HG03045 (cell line): ENCODE measurements at regions not wholly inside any gene's neighbourhood (a gene's known extent, or its start where the extent isn't known, plus 50 kb on each side); places are given as distances from the start of the nearest gene placed in this dataset.

ENCODE experiments used
- ATAC-seq: cut with Tn5 transposase; IDR thresholded peaks from one replicate; pipeline ENCODE4 v1.9.1; 2021; ENCODE audit warnings: mild to moderate bottlenecking, moderate library complexity; ENCODE audit not compliant: unreplicated experiment

GRCh38 chr5:164636456-164636855, 1131.0 kb downstream of the MAT2B start:
- ATAC-seq = no peak

- ATAC-seq = no peak
These were observed 1132.6 kb downstream of the MAT2B start for GRCh38 chr5:164637931-164638521.

DNA sequence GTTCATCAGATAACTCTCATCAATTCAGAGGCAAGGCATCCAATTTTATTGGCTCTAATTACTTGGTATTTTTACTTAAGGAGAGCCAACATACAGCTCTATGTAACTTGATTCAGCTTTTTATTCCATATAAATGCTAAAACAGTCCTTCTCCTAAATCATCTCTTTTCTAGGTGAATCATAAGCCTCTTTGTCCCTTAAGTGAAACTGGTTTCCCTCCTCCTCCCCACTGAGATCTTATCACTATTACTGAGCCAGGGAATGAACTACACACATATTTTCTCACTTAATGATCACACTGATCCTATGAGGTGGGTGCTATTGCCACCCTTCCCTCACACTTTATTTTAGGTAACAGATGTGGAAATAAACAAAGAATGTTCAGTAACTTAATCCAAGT, 1143.8 kb downstream of the MAT2B start:
- no peak for ATAC-seq

DNA sequence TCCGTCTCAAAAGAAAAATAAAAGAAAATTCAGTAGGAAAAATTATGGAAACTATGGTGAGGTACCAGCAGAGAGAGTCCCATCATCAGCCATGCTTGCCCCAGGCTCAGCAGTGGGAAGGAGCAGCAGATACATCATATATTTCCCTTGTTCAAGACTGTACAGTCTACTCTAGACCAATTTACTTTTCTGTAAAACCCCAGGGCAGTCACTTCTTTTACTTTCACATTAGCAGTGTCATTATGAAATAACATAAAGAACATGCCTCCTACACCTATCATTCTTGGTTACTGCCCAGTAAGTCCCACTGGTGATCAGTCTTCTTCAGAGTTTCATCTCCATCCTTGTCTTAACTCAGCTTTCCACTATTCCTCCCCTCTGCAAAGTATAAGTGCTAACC, 1145.0 kb downstream of the MAT2B start:
- no peak for ATAC-seq

- ATAC-seq = no peak
These were observed 1146.3 kb downstream of the MAT2B start for GRCh38 chr5:164651546-164652275.

- no peak for ATAC-seq
These were observed 1146.8 kb downstream of the MAT2B start for GRCh38 chr5:164652276-164652660.

GRCh38 chr5:164663198-164663989, 1158.0 kb downstream of the MAT2B start:
- no peak for ATAC-seq

DNA sequence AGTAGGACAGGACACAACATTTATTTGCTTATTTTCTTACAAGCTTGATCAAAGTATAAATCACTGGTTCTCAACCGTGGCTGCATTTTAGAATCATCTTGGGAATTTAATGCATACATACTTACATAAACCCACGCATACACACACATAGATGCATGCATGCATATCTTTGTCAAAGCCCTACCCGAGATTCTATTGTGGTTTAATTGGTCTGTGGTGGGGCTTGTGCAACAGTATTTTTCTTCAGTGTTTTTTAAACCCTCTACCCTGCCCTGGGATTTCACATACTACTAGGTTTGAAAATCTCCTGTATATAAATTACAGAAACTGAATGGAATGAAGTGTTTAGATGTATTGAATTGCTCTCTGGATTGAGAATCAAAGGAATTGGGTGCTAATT, 1166.2 kb downstream of the MAT2B start:
- ATAC-seq = no peak

GRCh38 chr5:164672205-164672604, 1166.8 kb downstream of the MAT2B start:
- ATAC-seq = no peak

DNA sequence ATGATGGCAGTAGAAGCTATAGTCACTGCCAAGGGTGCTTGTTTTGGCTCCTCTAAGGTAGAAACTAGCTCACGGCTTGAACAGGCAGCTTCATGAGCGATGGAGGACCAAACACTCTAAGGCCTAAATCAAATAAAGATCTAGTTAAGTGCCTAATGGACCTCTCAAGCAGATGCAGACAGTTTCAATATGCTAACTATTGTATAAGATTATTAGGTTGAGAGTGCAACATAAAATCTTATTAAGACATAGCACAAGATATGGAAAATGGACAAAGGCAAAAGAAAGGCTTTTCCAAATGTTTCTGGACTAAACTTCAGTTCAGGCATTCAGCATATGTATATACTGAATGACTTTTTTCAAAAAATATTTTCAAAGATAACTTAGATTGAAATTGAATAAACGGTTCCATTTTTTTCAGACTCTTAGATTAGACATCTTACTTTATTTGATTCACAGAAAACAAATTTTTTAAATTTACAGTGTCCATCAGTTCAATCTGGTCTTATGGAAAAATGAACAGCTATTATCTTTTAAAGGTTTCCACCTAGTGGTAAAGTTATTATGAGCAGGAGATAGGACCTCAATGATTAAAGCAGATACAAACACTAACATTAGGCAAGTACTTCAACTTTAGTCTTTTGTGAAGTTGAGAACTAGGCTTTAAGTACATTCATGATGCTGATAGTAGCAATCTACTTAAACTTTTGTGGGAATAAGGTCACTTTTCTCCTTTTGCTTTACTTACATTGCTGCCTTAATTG, 1167.7 kb downstream of the MAT2B start:
- ATAC-seq = no peak

GRCh38 chr5:164679461-164679860, 1174.0 kb downstream of the MAT2B start:
- no peak for ATAC-seq

DNA sequence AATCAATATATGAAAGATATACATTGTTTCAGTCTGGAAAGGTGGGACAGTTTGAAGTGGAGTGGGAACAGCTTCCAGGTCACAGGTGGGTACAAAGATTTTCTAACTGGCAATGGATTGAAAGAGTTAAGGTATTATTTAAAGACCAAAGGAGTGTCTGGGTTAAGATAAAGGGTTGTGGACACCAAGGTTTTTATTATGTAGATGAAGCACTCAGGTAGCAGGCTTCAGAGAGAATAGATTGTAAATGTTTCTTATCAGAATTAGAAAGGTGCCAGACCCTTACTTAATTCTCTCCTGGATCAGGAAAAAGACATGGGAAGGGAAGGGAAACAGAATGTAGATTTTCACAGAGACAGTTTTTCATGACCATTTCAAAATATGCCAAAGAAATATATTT, 1174.8 kb downstream of the MAT2B start:
- no peak for ATAC-seq

GRCh38 chr5:164680812-164681520, 1175.5 kb downstream of the MAT2B start:
- ATAC-seq = no peak

DNA sequence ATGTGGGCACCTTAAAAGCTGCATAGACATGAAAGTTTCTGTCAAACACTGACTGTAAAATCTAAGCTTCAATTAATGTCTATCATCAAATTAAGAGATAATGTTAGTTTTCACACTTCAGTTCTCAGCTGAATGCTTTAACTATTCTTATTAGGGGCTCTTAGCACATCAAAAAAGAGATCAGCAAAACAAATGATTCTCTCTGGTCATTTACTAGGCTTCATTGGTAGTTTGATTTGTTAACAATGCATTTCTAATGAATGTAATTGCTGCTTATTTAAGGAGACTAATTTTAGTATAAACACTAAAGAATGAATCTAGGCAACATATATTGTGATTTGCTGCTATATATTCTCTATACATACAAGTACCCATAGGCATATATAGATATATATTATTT, 1182.0 kb downstream of the MAT2B start:
- no peak for ATAC-seq

GRCh38 chr5:164688437-164688836, 1183.0 kb downstream of the MAT2B start:
- no peak for ATAC-seq

- no peak for ATAC-seq
These were observed 1203.4 kb downstream of the MAT2B start for GRCh38 chr5:164708831-164709230.

DNA sequence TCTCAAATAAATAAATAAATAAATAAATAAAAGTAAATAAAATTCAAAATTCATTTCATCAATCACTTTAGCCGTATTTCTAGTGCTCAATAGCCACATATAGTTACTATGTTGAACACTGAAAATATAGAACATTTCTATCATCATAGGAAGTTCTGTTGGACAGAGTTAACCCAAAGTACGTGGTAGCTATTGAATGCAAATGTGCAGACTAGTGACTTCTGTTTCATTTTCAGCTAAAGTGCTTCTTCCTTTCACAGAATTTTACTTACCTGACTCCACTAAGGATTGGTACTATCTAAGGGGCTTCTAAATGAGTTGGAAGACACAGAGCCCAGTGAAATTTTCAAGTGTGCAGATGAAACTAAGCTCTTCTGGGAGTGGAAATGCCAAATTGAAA, 1208.3 kb downstream of the MAT2B start:
- ATAC-seq = no peak

DNA sequence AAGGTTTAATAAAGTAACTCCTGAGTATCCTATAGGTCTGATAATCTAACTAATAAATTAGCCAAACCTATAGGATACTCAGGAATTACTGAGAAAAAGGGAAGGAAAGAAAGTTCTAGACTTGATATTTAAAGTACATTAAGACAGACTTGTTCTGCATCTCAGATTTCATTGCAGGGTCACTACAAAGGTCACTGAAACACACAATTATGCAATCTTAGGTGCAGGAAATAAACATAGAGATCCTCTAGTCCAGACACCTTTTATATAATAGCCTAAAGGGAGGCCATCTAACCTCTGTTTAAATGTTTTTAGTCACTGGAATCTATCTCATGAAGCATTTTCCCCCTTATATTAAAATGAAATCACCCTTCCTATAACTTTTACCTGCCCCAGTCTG, 1215.7 kb downstream of the MAT2B start:
- no peak for ATAC-seq

DNA sequence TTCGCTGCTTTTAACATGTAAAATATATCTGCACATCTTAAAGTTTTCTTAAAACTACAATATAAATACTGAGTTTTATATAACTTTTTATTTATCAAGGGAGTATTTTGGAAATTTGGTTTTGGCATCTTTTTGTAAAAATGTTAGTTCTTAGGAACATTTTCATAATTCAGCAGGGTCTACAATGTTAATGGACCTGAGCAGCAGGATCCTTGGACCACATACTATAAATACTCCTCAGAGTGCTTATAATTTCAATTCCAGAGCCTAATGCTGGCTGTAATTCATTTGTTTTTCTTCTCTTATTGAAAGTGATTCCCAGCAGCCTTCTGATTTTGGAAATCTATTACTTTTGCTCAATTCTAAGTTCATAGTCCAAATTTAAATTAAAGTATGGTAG, 1216.2 kb downstream of the MAT2B start:
- ATAC-seq = no peak

GRCh38 chr5:164722702-164723101, 1217.3 kb downstream of the MAT2B start:
- ATAC-seq = no peak

DNA sequence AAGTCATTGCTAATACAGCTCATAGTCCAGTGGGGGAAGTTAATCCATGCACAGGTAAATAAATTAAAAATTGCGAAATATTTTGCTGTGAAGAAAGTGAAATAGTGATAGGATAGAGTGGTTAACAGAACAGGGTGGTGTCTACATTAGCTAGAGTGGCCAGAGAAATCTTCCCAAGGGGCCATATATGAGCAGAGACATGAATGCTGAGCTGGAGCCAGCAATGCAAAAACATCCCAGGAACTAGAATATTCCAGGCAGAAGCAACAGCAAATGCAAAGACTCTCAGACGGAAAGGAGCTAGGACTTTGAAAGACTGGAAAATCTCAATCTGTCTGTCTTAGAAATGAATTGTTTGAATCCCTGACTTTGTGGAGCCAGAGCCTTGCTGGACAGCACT, 1221.6 kb downstream of the MAT2B start:
- ATAC-seq = no peak
